Dendritic cell treated with granulocyte-macrophage colony-stimulating factor and Interleukin-4, amounts not matched to agents 40 ng/mL and 50 ng/mL, for 4 days (primary cell): ENCODE measurements at regions not wholly inside any gene's neighbourhood (a gene's known extent, or its start where the extent isn't known, plus 50 kb on each side); places are given as distances from the start of the nearest gene placed in this dataset.

ENCODE experiments used
- H3K27ac Mint-ChIP-seq: one replicate; pipeline ENCODE4 v1.8.0; 2022; ENCODE audit warnings: mild to moderate bottlenecking, mixed read lengths
- H3K27me3 Mint-ChIP-seq: one replicate; pipeline ENCODE4 v1.8.0; 2022; ENCODE audit warnings: mild to moderate bottlenecking, mixed read lengths
- H3K36me3 Mint-ChIP-seq: one replicate; pipeline ENCODE4 v1.8.0; 2022; ENCODE audit warnings: low read depth, mixed read lengths
- H3K4me1 Mint-ChIP-seq: one replicate; pipeline ENCODE4 v1.8.0; 2022; ENCODE audit warnings: low read depth, mixed read lengths
- H3K4me3 Mint-ChIP-seq: one replicate; pipeline ENCODE4 v1.8.0; 2022; ENCODE audit warnings: mild to moderate bottlenecking, moderate library complexity, mixed read lengths
- H3K9me3 Mint-ChIP-seq: one replicate; pipeline ENCODE4 v1.8.0; 2022; ENCODE audit warnings: mixed read lengths
- intact Hi-C: fragments of 100-400 bp; cut with micrococcal nuclease; formaldehyde crosslinking; loops from one replicate; pipeline ENCODE4 v1.15.0; 2022

DNA sequence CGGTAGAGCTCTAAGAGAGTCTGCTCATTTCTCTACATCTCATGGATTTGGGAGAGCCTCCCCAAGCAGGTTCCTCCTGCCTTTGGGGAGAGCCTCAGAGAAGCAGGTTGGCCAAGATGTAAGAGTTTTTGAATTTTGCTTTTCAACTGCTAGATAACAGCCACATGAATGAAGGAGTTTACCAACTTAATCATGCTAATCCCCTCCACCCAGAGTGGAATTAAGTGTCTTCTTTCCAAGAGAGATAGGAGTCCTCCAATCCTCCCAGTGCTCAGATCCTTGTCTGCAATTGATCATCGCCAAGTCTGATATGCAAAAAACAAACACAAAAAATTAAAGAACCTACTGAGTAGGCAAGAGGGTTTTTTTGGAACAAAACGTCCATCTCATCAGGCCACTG, 99.4 kb upstream of the MAP3K1 start:
- Mint-ChIP-seq H3K9me3 (no peaks in the 10 kb centered on the region), H3K36me3 (no peaks in the 10 kb centered on the region), H3K27me3 (no peaks in the 10 kb centered on the region), H3K27ac (no peak overlapping the region), H3K4me1 (peaks cover 7% of the 10 kb centered on the region), H3K4me3 (no peak overlapping the region)
- intact Hi-C loops: no loop called here

DNA sequence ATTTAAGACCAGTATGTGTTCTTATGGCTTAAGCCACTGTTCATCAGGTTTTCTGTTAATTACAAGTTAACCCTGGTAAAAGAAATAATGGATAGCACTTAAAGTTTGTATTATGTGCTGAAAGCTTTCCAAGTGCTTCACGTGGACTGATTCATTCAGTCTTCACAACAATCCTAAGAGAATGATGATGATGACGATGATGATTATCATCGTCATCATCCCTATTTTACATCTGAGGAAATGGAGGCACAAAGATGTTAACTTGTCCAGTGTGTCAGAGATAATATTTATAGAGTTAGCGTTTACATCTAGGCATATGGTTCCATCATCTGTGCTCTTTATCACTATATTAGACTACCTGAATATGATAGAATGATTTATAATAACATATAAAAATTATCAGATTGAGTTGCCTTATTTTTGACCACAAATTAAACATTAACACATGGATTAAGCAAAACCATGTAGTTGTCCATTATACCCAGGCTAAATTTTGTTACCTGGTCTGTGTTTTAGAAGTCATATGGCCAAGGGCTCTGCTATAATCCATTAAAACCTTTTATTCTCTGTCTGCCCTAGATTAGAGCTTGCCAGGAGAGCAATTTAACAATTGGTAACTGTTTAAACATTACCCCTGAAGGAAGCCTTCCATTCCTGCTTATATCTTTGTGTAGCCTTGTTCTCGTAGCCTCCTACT, 102.3 kb upstream of the MAP3K1 start:
- Mint-ChIP-seq H3K9me3 (peaks cover 9% of the 10 kb centered on the region), H3K4me3 (no peak overlapping the region), H3K36me3 (no peaks in the 10 kb centered on the region), H3K27me3 (no peaks in the 10 kb centered on the region), H3K27ac (no peak overlapping the region), H3K4me1 (peaks cover 7% of the 10 kb centered on the region)
- intact Hi-C loops: no loop called here

DNA sequence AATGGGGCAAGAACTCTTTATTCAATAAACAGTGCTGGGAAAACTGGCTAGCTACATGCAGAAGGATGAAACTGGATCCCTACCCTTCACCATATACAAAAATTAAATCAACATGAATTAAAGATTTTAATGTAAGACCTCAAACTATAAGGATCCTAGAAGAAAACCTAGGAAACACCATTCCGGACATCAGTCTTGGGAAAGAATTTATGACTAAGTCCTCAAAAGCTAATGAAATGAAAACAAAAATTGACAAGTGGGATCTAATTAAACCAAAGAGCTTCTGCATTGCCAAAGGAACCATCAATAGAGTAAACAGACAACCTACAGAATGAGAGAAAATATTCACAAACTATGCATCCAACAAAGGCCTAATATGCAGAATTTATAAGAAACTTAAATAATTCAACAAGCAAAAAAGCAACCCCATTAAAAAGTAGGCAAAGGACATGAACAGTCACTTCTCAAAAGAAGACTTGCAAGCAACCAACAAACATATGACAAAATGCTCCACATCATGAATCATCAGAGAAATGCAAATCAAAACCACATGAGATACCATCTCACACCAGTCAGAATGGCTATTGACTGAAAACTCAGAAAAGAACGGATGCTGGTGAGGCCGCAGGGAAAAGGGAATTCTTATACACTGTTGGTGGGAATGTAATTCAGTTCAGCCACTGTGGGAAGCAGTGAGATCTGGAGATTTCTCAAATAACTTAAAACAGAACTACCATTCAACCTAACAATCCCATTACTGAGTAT, 104.3 kb upstream of the MAP3K1 start:
- H3K27ac Mint-ChIP-seq: no peak overlapping the region
- H3K4me1 Mint-ChIP-seq: no peaks in the 10 kb centered on the region
- no peak overlapping the region for H3K4me3 Mint-ChIP-seq

DNA sequence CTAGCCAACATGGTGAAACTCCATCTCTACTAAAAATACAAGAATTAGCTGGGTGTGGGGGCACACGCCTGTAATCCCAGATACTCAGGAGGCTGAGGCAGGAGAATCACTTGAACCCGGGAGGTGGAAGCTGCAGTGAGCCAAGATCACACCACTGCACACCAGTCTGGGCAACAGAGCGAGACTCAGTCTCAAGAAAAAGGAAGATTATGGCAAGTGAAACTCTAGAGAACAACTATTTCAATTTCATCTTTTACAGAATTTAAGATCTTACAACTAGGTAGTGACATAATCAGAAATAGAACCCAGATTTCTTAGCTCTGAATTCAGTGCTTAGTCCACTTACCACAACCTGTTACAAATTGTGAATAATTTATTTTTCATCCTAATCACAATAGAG, 108.8 kb upstream of the MAP3K1 start:
- intact Hi-C loops: no loop called here
- H3K4me1 Mint-ChIP-seq: peaks cover 9% of the 10 kb centered on the region
- no peaks in the 10 kb centered on the region for H3K36me3 Mint-ChIP-seq
- H3K27me3 Mint-ChIP-seq: no peaks in the 10 kb centered on the region
- no peak overlapping the region for H3K4me3 Mint-ChIP-seq
- no peak overlapping the region for H3K27ac Mint-ChIP-seq
- H3K9me3 Mint-ChIP-seq: peaks cover 16% of the 10 kb centered on the region

More for the DNA sequence above, 104.3 kb upstream of the MAP3K1 start:
- Mint-ChIP-seq H3K27me3 (no peaks in the 10 kb centered on the region), H3K36me3 (no peaks in the 10 kb centered on the region), H3K9me3 (peaks cover 9% of the 10 kb centered on the region)
- intact Hi-C loops: no loop called here

DNA sequence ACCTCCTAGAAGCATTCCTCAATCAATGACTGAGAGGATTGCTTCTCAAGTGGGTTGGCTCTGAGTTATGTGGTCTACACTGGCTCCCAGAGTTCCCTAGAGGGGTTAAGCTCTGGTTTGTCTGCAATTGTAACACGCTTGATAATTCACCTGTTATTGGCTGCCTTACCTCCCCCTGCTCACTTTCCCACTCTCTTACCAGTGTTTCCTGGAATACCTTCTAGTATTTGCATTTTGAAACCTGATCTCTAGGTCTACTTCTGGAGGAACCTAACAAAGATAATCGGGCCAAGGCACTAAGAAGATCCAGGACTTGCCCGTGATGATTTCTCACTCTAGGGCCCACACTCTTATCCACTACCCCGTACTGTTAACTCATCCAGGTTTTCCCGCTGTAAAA, 110.1 kb upstream of the MAP3K1 start:
- Mint-ChIP-seq H3K27me3 (no peaks in the 10 kb centered on the region), H3K9me3 (peaks cover 12% of the 10 kb centered on the region), H3K27ac (no peak overlapping the region), H3K36me3 (no peaks in the 10 kb centered on the region), H3K4me3 (no peak overlapping the region), H3K4me1 (peaks cover 21% of the 10 kb centered on the region)
- intact Hi-C loops: no loop called here

DNA sequence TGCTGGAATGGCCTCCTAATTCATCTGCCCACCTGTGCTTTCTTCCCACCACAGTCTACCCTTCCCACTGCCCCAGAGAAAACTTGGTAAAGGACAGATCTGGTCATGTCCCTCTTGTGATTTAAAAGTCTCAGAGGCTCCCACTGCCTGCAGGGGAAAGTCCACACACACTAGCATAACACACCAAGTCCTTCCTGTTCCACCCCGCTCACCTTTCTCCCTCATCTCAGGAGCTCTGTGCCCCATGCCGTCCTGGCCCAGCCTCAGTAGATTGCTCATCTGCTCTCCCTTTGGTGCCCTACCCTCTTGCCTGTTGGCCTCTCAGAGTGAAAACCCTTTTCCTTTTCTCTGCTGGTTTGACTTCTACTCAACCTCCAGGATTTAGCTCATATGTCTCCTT, 111.4 kb upstream of the MAP3K1 start:
- Mint-ChIP-seq H3K4me3 (no peak overlapping the region), H3K36me3 (no peaks in the 10 kb centered on the region), H3K4me1 (peaks cover 21% of the 10 kb centered on the region), H3K27ac (no peak overlapping the region), H3K9me3 (peaks cover 8% of the 10 kb centered on the region), H3K27me3 (no peaks in the 10 kb centered on the region)
- intact Hi-C loops: no loop called here

DNA sequence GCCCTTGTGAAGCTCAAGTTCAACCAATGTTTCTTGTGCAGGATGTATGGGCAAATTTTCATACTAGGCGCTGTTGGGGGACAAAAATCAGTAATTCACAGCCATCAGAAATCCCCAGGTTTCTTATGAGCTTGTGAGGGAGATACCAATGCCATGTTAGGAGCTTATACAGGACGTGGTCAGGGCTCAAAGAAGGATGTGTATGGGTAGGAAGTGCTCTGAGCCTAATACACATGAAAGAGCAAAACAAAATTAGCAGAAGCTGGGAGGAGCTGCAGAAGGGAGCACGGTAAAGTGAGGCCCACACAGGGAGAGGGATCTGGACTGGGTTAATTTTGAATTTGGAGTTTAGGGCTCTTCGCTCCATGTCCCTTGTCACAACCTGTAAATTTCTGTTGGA, 114.6 kb upstream of the MAP3K1 start:
- Mint-ChIP-seq H3K27me3 (no peaks in the 10 kb centered on the region), H3K36me3 (no peaks in the 10 kb centered on the region), H3K4me1 (peaks cover 33% of the 10 kb centered on the region), H3K27ac (no peak overlapping the region), H3K9me3 (peaks cover 6% of the 10 kb centered on the region), H3K4me3 (no peak overlapping the region)
- intact Hi-C loops: no loop called here

DNA sequence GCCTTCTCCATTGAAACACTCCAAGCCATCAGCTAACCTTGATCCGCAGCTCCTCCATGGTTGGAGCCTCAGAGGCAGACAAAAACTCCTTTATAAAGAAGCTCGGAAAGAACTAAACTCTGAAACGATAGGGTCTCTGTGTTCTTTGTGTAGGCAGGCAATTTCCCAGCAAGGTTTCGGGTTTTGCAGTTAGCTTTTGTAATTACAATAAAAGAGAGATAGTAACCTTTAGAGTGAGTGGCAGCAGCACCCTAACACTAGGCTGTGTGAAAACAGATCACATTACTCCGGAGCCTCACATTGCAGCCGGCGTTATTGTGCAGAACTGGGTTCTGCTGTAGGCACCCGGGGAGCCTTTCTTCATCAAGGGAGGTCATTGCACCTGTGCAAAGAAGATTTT, 115.8 kb upstream of the MAP3K1 start:
- H3K27me3 Mint-ChIP-seq: no peaks in the 10 kb centered on the region
- no peaks in the 10 kb centered on the region for H3K36me3 Mint-ChIP-seq
- peaks cover 31% of the 10 kb centered on the region for H3K4me1 Mint-ChIP-seq
- no peaks in the 10 kb centered on the region for H3K9me3 Mint-ChIP-seq
- no peak overlapping the region for H3K27ac Mint-ChIP-seq
- intact Hi-C loops: no loop called here
- no peak overlapping the region for H3K4me3 Mint-ChIP-seq

DNA sequence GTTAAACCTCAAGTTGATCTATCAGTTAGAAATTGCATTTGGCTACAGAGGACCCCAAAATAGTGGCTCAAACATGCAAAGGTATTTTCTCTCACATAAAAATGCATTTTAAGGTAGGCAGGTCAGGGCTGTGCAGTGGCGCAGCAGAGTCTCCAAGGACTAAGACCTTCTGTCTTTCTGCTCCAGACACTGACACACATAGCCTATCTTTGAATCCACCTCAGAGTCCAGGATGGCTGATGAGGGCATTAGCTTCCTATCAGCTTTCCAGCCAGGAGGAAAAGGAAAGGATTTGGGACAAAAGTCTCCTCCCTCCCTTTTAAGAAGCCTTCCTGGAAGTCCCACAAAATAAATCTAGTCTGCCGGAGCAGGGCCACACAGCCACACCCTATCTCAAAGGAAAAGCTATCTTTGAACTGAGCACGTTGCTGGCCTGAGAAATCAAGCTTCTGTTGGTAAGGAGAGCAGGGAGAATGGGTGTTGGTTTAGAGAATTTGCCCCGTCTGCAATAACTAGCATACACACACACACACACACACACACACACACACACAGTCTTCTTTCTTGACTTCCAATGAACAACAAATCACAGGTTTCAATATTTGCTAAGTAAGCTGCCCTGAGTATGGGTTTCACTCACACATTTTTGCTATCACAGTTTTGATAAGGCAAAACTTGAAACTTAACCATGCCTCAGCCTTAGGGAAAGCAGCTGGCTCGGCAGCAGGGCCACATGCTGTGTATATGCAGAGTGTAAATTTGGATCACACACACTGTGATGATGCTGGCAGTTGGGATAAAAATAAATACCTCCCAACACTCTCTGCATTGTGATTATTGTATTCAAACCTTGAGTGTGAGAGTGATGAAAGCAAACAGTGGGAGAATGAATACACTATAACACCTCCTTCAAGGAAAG, 116.6 kb upstream of the MAP3K1 start:
- no peak overlapping the region for H3K4me3 Mint-ChIP-seq
- intact Hi-C loops: no loop called here
- peaks cover 37% of the 10 kb centered on the region for H3K4me1 Mint-ChIP-seq
- H3K36me3 Mint-ChIP-seq: no peaks in the 10 kb centered on the region
- H3K9me3 Mint-ChIP-seq: no peaks in the 10 kb centered on the region
- H3K27me3 Mint-ChIP-seq: no peaks in the 10 kb centered on the region
- peak overlapping the region; percentile 61 for H3K27ac Mint-ChIP-seq

DNA sequence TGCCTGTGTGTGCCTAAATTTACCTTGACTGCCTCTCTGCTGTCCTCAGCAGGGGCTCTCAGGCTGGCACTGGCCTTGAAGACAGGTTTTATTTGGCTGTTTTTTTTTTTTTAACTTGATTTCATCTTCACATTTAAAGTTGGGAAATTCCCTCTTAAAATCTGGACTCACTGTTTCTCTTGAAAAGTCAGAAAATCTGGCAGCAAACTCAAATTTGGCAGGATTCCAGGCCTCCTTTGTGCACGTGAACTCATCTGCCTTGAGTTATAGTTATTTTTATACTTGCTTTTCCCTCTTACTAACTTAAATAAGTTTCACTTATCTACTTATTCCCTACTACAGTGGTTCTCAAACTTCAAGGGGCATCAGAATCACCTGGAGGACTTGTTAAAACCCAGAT, 118.4 kb upstream of the MAP3K1 start:
- intact Hi-C loops: no loop called here
- Mint-ChIP-seq H3K4me3 (no peak overlapping the region), H3K27ac (no peak overlapping the region), H3K36me3 (no peaks in the 10 kb centered on the region), H3K27me3 (no peaks in the 10 kb centered on the region), H3K9me3 (no peaks in the 10 kb centered on the region), H3K4me1 (peaks cover 51% of the 10 kb centered on the region)

DNA sequence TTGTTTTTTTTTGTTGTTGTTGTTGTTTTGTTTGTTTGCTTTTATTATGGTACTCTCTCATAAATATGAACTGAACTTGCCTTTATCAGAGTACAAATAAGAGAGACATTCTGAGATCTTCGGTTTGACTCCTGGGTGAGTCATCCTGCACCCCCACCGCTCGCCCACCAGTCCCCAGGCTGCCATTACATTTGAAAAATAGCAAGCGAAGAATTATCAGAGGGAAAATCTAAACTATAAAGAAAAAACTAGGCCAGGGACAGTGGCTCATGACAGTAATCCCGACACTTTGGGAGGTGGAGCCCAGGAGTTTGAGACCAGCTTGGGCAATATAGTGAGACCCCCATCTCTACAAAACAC, 122.1 kb upstream of the MAP3K1 start:
- no peak overlapping the region for H3K4me3 Mint-ChIP-seq
- no peaks in the 10 kb centered on the region for H3K9me3 Mint-ChIP-seq
- no peak overlapping the region for H3K27ac Mint-ChIP-seq
- H3K36me3 Mint-ChIP-seq: no peaks in the 10 kb centered on the region
- no peaks in the 10 kb centered on the region for H3K27me3 Mint-ChIP-seq
- intact Hi-C loops: no loop called here
- peaks cover 62% of the 10 kb centered on the region for H3K4me1 Mint-ChIP-seq

DNA sequence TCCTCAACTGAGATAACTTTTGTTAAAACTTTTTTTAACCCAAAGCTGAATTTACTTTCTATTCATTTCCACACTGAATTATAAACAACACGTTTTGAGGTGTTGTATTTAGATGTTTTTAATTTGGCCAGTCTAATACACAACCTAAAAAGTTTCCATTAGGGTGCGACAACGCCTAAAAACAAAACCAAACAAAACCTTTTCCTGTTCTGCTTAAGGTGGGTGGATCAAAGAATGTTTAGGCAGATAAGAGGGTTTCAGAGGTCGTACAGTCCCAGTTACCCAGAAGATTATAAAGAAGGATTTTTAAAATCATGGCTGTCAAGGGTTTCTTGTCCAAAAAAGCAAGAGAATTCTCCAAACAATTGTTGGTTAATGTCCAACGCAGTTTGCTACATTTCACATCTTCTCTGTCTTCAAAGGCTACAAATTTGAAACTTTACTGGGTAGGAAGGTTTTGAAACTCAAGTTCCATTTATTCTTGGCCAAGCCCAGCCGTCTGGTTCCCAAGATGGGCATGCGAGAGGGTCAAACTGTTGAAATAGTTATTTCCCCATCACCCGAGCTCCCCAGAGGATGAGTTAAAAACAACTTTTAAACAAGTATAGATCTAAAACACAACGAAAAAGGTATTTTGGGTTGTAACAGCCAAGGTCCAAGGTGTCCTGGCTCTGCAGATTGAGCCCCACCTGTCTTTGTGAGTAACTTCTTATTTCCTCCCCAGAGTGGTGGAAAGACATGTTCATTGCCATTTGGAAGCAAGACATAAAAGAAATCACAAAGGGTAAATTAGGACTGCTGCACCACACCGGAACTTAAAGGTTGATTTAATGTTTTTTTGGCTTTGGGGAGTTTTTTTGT, 122.8 kb upstream of the MAP3K1 start:
- no peaks in the 10 kb centered on the region for H3K9me3 Mint-ChIP-seq
- H3K4me3 Mint-ChIP-seq: no peak overlapping the region
- H3K36me3 Mint-ChIP-seq: no peaks in the 10 kb centered on the region
- H3K27ac Mint-ChIP-seq: no peak overlapping the region
- intact Hi-C loops: no loop called here
- peaks cover 68% of the 10 kb centered on the region for H3K4me1 Mint-ChIP-seq
- H3K27me3 Mint-ChIP-seq: no peaks in the 10 kb centered on the region

DNA sequence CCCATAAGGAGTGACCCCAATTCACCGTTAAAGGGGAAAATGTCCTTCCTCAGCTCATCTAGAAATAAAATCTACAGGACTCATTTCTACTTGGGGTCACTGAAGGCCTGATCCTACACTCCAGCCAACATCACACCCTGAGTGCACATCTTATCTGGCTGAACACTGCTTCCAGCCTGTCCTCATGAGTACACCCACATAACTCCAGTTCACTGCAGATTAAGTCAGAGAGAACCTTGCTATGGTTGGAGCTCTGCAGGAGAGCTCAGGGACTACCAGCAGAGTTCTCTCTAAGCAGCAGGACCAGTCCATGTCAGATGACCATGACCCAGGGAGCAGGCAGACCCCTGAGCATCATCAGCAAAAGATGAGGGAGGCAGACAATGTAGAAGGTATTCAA, 126.9 kb upstream of the MAP3K1 start:
- H3K4me3 Mint-ChIP-seq: no peak overlapping the region
- H3K9me3 Mint-ChIP-seq: no peaks in the 10 kb centered on the region
- no peaks in the 10 kb centered on the region for H3K36me3 Mint-ChIP-seq
- no peaks in the 10 kb centered on the region for H3K27me3 Mint-ChIP-seq
- H3K4me1 Mint-ChIP-seq: peaks cover 75% of the 10 kb centered on the region
- H3K27ac Mint-ChIP-seq: peak overlapping the region; percentile 4
- intact Hi-C loops: loop anchor here (10.0 kb wide), 1 partner anchor 274 kb away; no protein-coding TSS in a partner anchor
